GM12872 (cell line): ENCODE measurements at regions not wholly inside any gene's neighbourhood (a gene's known extent, or its start where the extent isn't known, plus 50 kb on each side); places are given as distances from the start of the nearest gene placed in this dataset.

ENCODE experiments used
- TF ChIP-seq, protein P1 (sequence below): IDR thresholded peaks from 3 replicates; pipeline ENCODE4 v1.5.1; 2011; ENCODE audit warnings: low read depth, mild to moderate bottlenecking, low read length, moderate library complexity; ENCODE audit not compliant: insufficient read depth

DNA sequence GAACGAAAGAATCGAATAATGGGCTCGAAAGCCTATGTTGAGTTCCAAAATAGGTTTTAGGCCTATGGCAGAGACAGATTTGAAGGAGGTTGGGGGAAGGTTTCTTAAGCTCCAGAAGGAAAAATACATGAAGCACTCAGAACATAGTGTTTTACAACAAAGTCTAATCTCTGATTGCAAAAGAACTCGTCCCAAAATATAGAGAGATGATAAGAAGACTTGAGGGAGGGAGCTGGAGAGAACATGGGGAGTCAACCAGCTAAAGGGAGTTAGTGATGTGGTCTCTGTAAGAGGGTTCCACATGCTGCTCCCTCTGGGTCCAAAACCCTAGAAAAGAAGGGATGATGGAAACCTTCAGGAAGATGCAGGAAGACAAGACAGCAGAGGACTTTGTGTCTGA, 54.8 kb upstream of the DAAM1 start:
- TF ChIP-seq, protein P1, sequence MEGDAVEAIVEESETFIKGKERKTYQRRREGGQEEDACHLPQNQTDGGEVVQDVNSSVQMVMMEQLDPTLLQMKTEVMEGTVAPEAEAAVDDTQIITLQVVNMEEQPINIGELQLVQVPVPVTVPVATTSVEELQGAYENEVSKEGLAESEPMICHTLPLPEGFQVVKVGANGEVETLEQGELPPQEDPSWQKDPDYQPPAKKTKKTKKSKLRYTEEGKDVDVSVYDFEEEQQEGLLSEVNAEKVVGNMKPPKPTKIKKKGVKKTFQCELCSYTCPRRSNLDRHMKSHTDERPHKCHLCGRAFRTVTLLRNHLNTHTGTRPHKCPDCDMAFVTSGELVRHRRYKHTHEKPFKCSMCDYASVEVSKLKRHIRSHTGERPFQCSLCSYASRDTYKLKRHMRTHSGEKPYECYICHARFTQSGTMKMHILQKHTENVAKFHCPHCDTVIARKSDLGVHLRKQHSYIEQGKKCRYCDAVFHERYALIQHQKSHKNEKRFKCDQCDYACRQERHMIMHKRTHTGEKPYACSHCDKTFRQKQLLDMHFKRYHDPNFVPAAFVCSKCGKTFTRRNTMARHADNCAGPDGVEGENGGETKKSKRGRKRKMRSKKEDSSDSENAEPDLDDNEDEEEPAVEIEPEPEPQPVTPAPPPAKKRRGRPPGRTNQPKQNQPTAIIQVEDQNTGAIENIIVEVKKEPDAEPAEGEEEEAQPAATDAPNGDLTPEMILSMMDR, result no peak

- TF ChIP-seq, protein P1, result no peak
Measured at GRCh38 chr14:59134307-59134706, 54.2 kb upstream of the DAAM1 start.

DNA sequence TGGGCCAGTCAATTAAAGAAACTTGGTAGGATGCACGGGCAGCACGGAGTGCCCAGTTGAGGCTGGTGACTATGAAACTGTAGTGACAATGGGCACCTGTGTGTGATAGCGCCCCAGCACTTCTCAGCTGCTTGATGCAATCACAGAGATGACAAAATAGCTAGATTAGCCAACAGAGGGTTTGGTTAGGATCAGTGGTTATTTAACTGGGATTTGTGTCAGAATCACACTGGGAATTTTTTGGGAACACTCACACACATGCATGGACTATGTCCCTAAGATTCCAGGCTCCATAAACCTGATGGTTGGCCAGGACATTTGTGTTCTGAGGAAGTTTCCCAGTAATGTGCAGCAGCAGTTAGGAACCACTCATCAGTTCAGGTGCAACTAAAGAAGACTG, 51.2 kb upstream of the DAAM1 start:
- TF ChIP-seq, protein P1, result no peak
